Keratinocyte (primary cell): ENCODE measurements at regions not wholly inside any gene's neighbourhood (a gene's known extent, or its start where the extent isn't known, plus 50 kb on each side); places are given as distances from the start of the nearest gene placed in this dataset.

Source experiments
- DNase-seq: peaks from one replicate; pipeline ENCODE4 v3.0.0-alpha.2; 2011; ENCODE audit warnings: low read depth, missing footprints, low spot score
- FAIRE-seq: peaks from 2 replicates; lab custom pipeline; 2011; peaks lifted over from hg19 to GRCh38; lab: Jason Lieb, UNC
- H2AFZ ChIP-seq: 2 replicates; pipeline ENCODE4 v1.6.0; 2012; ENCODE audit warnings: low read length, control low read depth, inconsistent platforms; ENCODE audit not compliant: control insufficient read depth
- H3K27ac ChIP-seq: 2 replicates; pipeline ENCODE4 v1.5.1; 2011; ENCODE audit warnings: low read length; ENCODE audit not compliant: control insufficient read depth, insufficient read depth
- H3K27me3 ChIP-seq: 3 replicates; pipeline ENCODE4 v1.6.0; 2011; ENCODE audit warnings: low read length; ENCODE audit not compliant: control insufficient read depth, insufficient read depth; ENCODE audit errors: extremely low read depth
- H3K36me3 ChIP-seq, 2 experiments: 2 replicates in 1 of 2; 3 replicates in 1 of 2; pipeline ENCODE4 v1.5.1; 2011; ENCODE audit warnings: low read length in 2 of 2, mild to moderate bottlenecking in 1 of 2; ENCODE audit not compliant: control insufficient read depth in 2 of 2, insufficient read depth in 2 of 2; ENCODE audit errors: extremely low read depth in 1 of 2
- H3K4me1 ChIP-seq: 3 replicates; pipeline ENCODE4 v1.5.1; 2011; ENCODE audit warnings: low read length; ENCODE audit not compliant: control insufficient read depth, insufficient read depth; ENCODE audit errors: extremely low read depth
- H3K4me2 ChIP-seq: 3 replicates; pipeline ENCODE4 v1.6.0; 2011; ENCODE audit warnings: low read depth, low read length; ENCODE audit not compliant: control insufficient read depth, insufficient read depth; ENCODE audit errors: extremely low read depth
- H3K4me3 ChIP-seq, 3 experiments: fragments of 200-600 bp in 1 of 3; sonication (generic) in 1 of 3; 2 replicates in 2 of 3; 3 replicates in 1 of 3; pipeline ENCODE4 v1.5.1; 2011 to 2016; ENCODE audit warnings: low read length in 3 of 3, mild to moderate bottlenecking in 3 of 3, control low read depth in 2 of 3, inconsistent platforms in 1 of 3, low read depth in 1 of 3, mixed read lengths in 1 of 3, mixed run types in 1 of 3, moderate library complexity in 1 of 3; ENCODE audit not compliant: control insufficient read depth in 2 of 3, insufficient read depth in 2 of 3; ENCODE audit errors: extremely low read depth in 1 of 3
- H3K79me2 ChIP-seq: 2 replicates; pipeline ENCODE4 v1.6.0; 2012; ENCODE audit warnings: low read length; ENCODE audit not compliant: control insufficient read depth, insufficient read depth
- H3K9ac ChIP-seq: 3 replicates; pipeline ENCODE4 v1.6.0; 2011; ENCODE audit warnings: low read length; ENCODE audit not compliant: control insufficient read depth, insufficient read depth; ENCODE audit errors: extremely low read depth
- H3K9me1 ChIP-seq: 3 replicates; pipeline ENCODE4 v1.6.0; 2011; ENCODE audit warnings: low read length; ENCODE audit not compliant: control insufficient read depth, insufficient read depth; ENCODE audit errors: extremely low read depth
- H3K9me3 ChIP-seq: 2 replicates; pipeline ENCODE4 v1.5.1; 2012; ENCODE audit warnings: low read depth, low read length; ENCODE audit not compliant: control insufficient read depth
- H4K20me1 ChIP-seq: 3 replicates; pipeline ENCODE4 v1.6.0; 2011; ENCODE audit warnings: low read length; ENCODE audit not compliant: control insufficient read depth, insufficient read depth; ENCODE audit errors: extremely low read depth
- EZH2 ChIP-seq: IDR thresholded peaks from one replicate; pipeline ENCODE4 v1.6.1; 2012; ENCODE audit warnings: inconsistent platforms, mild to moderate bottlenecking, low read length, moderate library complexity
- dilution Hi-C: fragments of 300-500 bp; cut with MboI; formaldehyde crosslinking; loops from one replicate; pipeline ENCODE4 v1.7.0; 2020; ENCODE audit warnings: low sequenced_read_pairs; ENCODE audit not compliant: extremely low pct_ligation_motif_present
- TF ChIP-seq, protein P1 (sequence below), 3 experiments: IDR thresholded peaks in 1 of 3; conservative IDR thresholded peaks in 1 of 3; optimal IDR thresholded peaks in 1 of 3; 2 replicates in 2 of 3; 3 replicates in 1 of 3; pipeline versions ENCODE3 to v1.5.1; 2011; ENCODE audit warnings: low read length in 3 of 3, mild to moderate bottlenecking in 3 of 3, moderate library complexity in 2 of 3, control low read depth in 1 of 3, inconsistent platforms in 1 of 3; ENCODE audit not compliant: insufficient read depth in 2 of 3; ENCODE audit errors: extremely low read depth in 1 of 3

- H3K4me3 ChIP-seq: no peak overlapping the region
- no peaks in the 10 kb centered on the region for H3K79me2 ChIP-seq
- no peaks in the 10 kb centered on the region for H3K27me3 ChIP-seq
- H3K36me3 ChIP-seq: no peaks in the 10 kb centered on the region
- FAIRE-seq (no peak), DNase-seq (no peak)
- H3K27ac ChIP-seq: no peak overlapping the region
- H3K9ac ChIP-seq: no peak overlapping the region
- no peaks in the 10 kb centered on the region for H3K9me3 ChIP-seq
- H4K20me1 ChIP-seq: no peaks in the 10 kb centered on the region
- H3K4me1 ChIP-seq: no peaks in the 10 kb centered on the region
- no peak overlapping the region for H2AFZ ChIP-seq
- dilution Hi-C loops: no loop called here
- no peak overlapping the region for H3K4me2 ChIP-seq
- no peak for TF ChIP-seq EZH2
- TF ChIP-seq, protein P1, sequence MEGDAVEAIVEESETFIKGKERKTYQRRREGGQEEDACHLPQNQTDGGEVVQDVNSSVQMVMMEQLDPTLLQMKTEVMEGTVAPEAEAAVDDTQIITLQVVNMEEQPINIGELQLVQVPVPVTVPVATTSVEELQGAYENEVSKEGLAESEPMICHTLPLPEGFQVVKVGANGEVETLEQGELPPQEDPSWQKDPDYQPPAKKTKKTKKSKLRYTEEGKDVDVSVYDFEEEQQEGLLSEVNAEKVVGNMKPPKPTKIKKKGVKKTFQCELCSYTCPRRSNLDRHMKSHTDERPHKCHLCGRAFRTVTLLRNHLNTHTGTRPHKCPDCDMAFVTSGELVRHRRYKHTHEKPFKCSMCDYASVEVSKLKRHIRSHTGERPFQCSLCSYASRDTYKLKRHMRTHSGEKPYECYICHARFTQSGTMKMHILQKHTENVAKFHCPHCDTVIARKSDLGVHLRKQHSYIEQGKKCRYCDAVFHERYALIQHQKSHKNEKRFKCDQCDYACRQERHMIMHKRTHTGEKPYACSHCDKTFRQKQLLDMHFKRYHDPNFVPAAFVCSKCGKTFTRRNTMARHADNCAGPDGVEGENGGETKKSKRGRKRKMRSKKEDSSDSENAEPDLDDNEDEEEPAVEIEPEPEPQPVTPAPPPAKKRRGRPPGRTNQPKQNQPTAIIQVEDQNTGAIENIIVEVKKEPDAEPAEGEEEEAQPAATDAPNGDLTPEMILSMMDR (optimal IDR thresholded peaks at IDR 0.05 in 1 of 3, IDR thresholded peaks at IDR 0.05 in 1 of 3, conservative IDR thresholded peaks at IDR 0.05 in 1 of 3; ENCODE audit: extremely low read depth in 1 of 3, insufficient read depth in 2 of 3, low read length in 3 of 3): no peak
- H3K9me1 ChIP-seq: no peaks in the 10 kb centered on the region
Measured at GRCh38 chr18:4858379-4859127, 338.5 kb downstream of the AKAIN1 start.

DNA sequence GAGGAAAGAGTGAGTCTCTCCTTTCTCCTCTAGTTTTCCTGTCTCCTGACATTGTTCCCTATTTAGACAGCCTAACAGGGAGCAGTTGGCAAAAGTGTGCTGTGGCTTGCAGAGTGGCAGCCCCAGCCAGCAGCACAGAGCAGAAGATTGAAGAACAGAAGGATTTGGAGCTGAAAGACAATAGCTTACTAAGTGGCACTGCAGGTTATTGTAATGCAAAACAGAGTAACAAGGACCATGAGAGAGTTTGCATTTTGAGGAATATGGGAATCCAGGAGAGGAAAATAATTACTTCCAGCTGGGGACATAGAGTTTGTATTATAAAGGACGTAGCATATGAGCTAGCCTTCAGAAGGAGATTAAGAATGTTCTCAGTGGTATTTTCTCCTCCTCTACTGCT is 342.4 kb downstream of the AKAIN1 start:
- FAIRE-seq: no peak
- H3K4me3 ChIP-seq: no peak overlapping the region
- no peaks in the 10 kb centered on the region for H4K20me1 ChIP-seq
- H3K27ac ChIP-seq: no peak overlapping the region
- no peak for DNase-seq
- H3K4me2 ChIP-seq: no peak overlapping the region
- H3K79me2 ChIP-seq: no peaks in the 10 kb centered on the region
- no peaks in the 10 kb centered on the region for H3K4me1 ChIP-seq
- no peaks in the 10 kb centered on the region for H3K27me3 ChIP-seq
- no peaks in the 10 kb centered on the region for H3K36me3 ChIP-seq
- no peaks in the 10 kb centered on the region for H3K9me1 ChIP-seq
- no peak overlapping the region for H3K9ac ChIP-seq
- H2AFZ ChIP-seq: no peak overlapping the region
- dilution Hi-C loops: no loop called here
- TF ChIP-seq, protein P1 (optimal IDR thresholded peaks at IDR 0.05 in 1 of 3, IDR thresholded peaks at IDR 0.05 in 1 of 3, conservative IDR thresholded peaks at IDR 0.05 in 1 of 3; ENCODE audit: extremely low read depth in 1 of 3, insufficient read depth in 2 of 3, low read length in 3 of 3): no peak
- no peak for TF ChIP-seq EZH2
- no peaks in the 10 kb centered on the region for H3K9me3 ChIP-seq
